Renal cortical epithelial cell (primary cell): ENCODE measurements at regions not wholly inside any gene's neighbourhood (a gene's known extent, or its start where the extent isn't known, plus 50 kb on each side); places are given as distances from the start of the nearest gene placed in this dataset.
"Not testable (repeated sequence)": the region's sequence is repeated elsewhere in the genome, so short reads cannot be mapped to it uniquely, and the experiment has no call there.

ENCODE experiments used
- DNase-seq: peaks from one replicate; pipeline ENCODE4 v3.0.0-alpha.2; 2011; ENCODE audit warnings: low read depth

DNA sequence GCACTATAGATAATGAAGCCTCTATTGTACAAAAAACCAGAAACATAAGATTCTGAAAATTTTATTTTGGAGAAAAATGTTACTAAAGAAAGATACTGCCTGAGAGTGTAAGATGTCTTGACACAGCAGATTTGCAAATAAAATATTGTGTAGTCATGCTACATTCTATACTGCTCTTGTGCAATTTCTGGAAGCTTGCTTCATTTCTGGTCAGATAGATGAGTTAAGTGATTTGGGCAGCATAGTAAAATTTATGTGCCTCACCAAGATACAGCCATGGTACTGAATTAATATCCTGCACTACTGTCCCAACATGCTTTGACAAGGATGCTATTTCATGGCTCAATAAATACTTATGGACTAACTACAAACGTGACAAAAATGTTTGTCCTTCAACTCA lies 55.1 kb upstream of the STARD13 start:
- DNase-seq, result no peak

DNA sequence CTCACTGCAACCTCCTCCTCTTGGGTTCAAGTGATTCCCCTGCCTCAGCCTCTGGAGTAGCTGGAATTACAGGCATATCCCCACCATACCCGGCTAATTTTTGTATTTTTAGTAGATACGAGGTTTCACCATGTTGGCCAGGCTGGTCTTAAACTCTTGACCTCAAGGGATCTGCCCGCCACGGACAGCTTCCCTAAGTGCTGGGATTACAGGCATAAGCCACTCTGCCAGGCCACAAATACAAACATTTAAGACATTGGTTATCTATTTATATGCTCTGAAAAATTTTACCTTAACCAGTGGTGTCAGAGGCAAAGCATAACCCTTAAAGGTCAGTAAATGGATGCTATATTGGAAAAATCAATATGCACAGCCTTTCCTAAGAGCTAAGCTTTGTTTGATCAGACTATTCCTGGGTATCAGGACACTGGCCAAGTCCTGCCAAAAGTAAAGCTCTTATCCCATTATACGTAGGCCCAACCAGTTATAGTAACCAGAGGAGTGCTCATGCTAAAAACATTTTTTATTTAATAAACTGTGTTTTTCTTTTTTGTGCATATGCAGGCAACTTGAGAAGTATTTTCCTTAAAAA lies 56.4 kb upstream of the STARD13 start:
- no peak for DNase-seq

DNA sequence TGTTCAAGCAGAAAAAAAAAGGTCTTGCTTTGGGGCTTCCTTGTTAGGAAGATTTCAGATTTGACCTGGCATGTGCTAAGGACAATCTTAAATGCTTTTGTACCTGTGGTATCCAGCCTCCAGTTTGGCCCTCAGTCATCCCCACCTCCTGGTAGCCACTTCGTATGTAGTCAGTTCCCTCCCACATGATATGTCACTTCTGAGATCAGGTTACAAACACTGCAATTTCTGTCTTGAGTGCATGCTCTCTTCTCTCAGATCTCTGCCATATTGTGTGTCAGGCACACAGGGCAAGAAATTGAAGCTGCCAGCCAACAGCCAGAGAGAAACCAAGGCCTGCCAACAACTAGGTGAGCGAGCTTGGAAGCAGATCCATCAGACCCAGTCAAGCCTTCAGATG lies 60.3 kb upstream of the STARD13 start:
- no peak for DNase-seq

DNA sequence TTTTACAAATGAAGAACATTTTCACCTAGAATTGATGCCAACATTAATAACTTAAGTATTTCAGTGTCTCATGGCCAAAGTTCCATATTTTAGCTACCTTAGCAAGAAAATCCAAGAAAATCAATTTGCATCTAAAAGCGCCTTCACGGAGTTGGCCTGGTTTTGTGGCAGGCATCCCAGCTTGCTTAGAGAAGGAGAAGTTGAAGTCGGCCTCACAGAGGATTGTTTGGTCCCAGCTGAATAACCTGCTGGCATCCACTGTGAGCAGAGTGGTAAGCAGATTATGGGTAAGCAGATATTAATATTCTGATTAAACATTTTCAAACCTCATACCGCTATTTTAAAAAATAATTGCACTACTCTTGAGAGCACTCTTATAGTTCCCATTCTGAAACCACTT lies 62.3 kb upstream of the STARD13 start:
- peak; percentile 23 for DNase-seq

DNA sequence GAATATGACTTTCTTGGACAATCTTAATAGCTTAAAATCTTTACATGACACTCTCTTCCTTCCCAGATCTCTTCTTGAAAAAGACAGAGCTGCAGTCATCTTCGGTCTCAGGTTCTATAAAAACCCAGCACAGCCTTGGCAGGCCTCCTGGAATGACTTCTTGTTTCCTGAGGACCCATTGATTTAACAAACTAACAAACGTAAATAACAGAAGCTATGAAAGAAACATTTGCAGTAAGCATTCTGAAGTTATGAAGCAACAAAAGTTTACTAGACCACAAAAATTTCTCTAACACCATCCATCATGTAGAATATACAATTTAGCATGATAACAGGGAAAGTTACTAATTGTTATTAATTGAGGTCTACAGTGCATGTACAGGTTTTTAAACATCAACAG lies 62.8 kb upstream of the STARD13 start:
- no peak for DNase-seq

DNA sequence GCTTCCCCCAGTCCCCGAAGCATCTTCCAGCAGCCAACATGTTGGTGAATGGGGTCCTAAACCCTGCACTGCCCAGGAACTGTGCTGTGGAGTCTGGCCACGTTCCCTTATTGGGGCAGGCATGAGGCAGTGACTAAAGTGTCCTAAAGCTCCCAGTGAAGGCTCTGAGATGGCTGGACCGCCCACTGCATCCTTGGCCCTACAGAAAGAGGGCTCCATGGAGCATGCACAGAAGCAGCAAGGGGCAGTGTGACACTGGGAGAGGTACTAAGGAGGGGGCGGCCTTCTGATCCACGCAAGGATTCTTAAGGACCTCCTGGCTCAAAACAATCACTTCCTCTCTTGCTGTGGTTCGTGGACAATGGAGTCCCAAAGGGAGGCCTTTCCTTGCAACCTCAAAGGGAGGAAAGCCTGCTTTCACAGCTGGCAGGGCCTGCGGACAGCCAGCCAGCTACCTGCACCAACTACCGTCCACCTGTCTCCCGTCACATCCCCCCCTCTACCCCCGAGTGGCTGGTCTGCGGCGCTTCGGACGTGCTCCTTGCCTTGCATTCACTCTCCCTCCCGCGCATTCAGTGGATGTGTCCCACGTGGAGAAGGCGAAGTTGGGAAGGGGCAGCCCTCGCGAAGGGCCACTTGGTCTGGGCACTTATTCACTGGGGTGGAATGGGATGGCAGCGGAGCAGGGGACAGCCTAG lies 63.9 kb upstream of the STARD13 start:
- no peak for DNase-seq

DNA sequence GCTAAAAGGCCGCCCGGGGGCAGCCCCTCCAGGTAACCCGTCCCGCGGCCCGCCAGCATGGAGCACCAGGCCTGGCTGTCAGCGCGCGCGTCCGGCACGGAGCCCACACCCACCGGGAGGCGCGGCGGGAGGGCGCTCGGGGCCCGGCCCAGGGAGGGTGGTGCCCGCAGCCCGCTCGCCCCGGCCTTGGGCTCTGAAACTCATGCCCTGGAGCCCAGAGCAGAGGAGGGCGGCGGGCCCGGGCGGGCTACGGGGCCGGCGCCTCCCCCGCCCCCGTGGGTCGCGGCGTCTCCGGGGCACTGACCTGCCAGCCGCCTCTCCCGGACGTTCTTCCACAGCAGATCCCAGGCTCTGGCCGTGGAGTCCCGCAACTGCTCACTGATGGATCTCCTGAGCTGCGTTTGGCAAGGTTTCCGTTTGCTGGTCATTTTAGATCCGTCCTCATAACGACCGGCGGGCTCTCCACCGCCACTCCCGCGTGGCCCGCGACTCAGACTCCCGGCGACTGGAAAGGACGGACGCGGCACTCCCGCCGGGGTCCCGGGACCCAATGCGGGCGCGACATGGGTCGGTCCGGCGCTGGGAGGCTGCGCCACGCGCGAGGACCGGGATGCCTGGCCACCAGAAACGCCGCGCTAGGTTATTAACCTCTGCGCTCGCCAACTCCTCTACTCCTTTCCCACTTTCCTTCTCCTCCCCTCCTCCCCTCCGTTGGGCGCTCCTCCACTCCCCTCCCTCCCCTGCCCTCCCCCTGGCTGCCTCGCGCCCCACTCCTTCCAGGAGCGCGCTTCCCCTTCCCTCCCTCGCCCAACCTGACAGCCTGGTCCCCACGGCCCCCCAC lies 64.7 kb upstream of the STARD13 start:
- no peak for DNase-seq

DNA sequence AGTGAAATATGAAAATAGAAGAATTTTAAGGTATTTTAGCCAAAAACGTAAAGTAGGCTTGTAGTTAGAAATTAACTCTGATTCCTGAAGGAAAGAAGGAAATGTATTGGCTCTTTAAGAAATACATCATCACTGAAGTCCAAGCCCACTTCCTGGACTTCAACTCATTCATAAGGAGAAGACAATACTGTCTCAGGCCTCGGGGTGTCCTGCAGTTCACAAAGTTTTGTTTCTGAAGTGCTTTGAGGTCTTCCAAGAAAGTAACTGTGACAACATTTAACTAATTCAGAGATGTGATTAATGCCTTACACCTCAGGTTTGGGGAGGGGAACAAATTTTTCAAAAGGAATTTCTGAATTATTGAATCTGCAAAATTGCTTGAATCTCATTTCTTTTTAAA lies 65.8 kb upstream of the STARD13 start:
- DNase-seq, result peak; percentile 58

DNA sequence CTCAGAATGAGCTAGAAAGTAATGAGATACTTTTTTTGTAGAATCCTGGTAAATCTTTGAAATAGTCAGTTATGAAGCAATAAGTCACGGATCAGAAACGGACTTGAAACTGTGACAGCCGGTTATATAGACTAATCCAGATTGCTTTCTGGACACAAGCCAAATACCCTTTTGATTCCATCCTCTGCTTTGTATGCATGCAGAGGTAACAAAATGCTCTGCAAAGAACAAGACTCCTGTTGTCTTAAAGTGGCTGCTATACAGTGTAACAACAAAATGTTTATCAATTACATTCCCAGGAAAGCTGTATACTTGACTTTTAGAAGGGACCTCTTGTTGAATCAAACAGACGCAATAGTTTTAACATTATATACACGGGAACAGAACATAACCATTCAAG lies 66.5 kb upstream of the STARD13 start:
- no peak for DNase-seq

DNA sequence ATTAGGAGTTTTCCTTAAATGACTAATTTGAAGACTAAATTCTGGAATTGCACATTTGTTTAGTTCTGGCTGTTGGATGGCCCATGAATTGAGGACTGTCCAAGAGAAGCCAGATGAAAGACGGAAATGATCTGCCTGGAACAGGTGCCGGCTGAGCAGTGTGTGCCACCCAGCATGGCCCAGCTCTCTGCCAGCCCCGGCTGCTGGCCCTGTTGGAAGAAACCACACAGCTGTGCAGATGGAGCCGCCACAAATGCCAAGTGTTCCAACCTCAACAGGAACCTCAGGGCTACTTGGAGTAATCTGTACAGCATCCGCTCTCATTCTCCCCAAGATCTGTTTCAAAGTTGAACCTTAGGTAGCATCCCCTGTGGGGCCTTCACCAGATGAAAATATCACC lies 67.0 kb upstream of the STARD13 start:
- DNase-seq, result no peak

DNA sequence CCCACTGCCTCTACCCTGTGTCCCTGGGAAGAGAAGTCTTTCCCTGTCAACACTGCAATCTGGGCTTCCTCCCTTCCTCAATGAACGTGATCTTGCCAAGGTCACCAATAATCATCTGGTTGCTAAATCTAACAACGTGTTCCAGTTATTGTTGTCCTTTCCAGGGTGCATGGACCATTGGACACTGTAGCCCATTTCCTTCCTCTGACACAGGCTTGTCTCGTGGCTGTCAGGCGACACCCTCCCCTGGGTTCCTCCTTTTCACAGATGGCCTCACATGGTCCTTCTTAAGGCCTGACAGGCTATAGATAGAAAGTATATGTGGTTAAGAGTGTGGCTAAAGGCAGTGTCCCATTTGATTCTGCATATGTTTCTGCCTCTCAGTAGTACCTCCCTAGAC lies 67.7 kb upstream of the STARD13 start:
- no peak for DNase-seq

DNA sequence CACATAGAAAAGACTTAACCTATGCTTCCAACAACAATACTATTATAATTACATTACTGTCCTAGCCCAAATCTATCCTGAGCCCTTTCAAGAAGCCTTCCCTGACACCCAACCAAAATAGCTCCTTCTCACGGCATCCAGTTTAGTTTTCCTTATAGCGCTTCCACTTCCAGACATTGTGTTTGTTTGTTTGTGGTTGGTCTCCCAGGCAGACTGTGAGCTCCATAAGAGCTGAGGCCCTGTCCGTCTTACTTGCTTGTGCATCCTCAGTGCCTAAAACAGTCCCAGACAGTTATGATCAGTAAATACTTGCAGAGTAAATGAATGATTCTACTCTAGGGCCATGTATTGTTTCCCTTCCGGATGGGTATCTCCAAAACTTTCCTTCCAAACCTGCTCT lies 68.1 kb upstream of the STARD13 start:
- DNase-seq, result no peak

DNA sequence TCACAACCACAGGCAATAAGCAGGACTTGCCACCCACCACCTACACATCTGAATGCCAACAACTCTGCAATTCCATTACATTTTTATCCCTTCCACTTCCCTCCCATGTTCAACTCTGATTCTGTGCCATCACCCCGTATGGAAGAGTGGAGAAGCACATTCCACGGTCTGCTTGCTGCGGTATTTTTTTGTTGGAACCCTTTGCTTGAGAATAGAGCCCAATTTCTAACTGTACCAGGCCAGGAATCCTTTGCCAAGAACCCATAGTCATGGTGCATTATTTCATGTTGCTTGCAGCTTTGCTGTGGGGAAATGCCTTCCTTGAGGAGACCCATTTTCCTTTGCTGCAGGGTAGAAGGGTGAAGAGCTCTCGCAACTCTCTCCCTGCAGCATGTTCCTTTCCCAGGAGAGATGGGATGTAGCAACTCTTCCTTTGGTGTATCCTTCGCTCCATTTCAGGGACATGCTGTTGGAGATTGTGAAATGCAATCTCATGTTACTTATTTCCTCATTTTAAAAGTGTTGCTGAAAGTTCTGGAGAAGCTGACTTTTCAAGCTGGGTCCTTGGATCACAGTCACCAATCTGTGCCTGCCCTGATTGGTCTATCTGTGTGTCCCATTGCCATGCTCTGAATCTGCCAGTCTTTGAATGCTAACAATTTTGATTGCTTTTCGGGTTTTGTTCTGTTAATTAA lies 69.8 kb upstream of the STARD13 start:
- DNase-seq, result peak; percentile 25

DNA sequence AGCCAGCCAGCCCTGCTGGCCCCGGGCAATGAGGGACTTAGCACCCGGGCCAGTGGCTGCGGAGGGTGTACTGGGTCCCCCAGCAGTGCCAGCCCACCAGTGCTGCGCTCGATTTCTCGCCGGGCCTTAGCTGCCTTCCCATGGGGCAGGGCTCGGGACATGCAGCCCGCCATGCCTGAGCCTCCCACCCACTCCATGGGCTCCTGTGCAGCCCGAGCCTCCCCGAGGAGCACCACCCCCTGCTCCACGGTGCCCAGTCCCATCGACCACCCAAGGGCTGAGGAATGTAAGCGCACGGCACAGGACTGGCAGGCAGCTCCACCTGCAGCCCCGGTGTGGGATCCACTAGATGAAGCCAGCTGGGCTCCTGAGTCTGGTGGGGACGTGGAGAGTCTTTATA lies 72.5 kb upstream of the STARD13 start:
- DNase-seq, result not testable (repeated sequence)

DNA sequence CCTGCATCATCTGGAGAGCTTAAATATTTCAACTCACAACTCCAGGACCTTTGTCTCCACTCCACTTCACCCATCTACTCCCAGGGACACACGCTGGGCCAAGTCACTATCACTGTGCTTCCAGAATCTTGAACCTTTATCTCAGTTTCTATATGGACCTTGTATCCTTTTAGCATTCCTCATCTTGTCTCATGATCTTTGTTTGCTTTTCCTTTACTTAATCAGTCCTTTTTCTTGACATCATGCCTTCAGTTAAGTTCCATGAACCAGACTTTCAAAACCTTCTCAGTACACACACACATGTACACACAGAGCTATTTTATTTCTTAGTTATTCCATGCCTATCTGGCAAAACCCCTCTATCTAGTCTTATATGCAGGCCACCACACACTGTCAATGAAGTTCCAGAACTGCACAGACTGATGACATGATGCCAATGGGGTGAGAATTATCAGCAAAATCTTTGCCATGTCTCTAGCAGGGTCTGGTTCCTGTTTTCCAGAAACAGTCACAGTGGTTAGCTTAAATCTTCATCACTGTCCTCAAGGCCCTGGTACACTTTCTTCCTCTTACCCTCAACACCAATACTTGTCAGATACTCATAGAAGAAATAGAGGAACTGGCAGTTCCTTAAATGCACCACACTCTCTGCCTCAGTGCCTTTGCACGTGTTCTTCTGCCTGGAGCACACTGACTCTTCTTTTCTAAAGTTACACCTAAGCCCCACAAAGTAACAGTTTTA lies 77.6 kb upstream of the STARD13 start:
- no peak for DNase-seq

DNA sequence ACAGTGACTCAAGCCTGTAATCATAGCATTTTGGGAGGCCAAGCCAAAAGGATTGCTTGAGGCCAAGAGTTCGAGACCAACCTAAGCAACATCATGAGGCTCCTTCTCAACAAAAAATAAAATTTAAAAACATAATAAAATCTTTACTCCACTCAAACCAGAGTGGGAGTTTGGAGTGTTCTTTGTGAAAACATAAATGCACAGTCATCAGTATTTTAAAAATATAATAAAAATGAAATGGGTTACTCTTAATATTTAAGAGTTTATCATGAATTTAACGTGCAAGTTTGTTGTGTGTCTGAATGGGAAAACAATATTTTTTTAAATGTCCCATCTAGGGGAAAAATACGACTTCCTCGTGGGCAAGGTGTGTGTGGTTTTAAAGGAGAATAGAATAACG lies 78.6 kb upstream of the STARD13 start:
- no peak for DNase-seq

DNA sequence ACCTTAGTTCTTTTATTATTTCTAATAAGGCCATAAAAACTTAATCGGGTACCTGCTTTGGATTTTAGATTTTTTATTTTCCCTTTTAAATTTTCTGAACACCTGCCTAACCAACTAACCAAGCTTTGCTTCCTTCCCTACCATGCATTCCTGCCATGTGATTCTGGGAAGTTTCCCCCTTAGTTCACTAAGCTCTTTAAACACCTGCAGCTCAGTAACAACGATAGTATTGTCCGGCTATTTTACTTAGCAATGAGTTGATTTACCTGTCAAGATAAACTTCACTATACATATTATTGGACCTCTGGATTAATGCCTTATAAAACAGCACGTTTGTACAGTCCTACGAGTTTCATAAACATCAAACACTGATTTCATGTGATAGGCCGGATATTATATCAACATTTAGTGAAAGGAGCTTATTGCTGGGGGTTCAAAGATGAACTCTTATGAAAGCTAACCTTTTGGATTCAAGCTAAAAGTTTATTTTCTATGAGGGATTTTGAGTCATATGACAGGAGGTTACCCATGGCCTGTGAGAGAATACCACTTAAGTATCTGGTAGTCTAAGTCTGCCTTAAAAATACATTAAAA lies 81.0 kb upstream of the STARD13 start:
- no peak for DNase-seq

DNA sequence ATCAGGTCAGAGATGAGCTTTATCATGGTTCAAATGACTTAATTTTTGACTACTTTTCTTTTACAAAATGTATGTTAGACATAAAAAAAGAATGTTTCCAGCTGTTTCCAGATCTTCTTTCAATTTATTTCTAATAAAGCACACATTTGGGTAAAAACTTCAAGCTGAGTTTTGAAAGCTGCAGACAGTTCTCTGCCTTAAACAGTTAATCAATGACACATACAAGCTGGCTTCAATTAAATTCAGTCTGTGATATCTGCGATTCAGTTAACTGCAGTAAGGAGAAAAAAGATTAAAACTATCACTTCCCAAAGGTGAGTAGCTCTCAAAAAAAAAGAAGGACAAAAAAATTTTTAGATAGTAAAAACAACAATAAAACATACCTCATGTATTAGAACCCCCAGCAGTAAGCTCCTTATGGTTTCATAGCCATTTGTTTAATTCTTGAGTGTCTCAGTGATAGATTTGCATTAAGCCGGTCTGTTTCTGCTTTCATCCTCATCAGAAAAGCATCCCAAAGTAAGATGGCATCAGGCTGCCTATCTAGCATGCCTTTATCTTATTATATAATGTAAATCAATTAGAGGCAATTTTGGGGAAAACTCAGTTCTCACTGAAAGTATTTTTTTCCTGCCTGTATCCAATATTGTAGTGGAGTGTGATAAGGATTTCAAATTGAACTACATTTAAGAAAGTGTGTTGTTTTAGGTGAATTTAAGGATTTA lies 81.8 kb upstream of the STARD13 start:
- no peak for DNase-seq

DNA sequence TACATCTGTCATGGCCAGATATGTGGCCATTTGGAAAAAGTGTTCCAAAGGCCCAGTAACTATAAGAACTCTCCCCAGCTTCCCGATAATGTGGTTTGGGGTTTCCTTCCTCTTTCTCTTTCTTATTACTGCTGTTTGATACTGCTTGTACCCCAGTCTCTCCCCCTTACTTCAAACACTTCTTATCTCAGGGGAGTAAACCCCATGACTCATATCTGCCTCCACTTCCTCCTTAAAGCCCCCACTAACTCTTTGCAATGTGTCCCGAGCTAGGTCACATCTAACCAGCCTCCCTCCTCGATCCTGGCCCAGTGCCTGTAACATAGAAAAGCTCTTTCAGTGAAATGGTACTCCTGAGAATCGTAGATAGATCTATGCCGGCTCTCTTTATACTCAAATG lies 82.4 kb upstream of the STARD13 start:
- no peak for DNase-seq

DNA sequence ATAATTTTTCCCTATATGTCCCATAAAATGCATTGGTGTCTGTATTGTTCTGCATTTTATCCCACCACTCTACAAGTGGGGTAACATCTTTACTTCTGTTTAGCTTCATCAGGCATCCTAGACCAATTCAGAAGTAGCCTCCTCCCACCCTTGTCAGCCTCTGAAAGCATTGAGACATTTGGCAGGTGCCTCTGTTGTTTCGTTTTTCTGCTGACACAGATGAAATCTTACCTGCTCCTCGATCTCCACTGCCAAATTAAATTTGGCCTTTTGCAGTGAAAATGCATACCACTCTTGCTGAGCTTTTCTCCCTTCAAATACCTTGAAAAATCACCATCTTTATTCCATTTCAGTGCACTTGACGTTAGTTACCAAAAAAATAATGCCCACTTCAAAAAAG lies 83.5 kb upstream of the STARD13 start:
- DNase-seq, result no peak
